ENCODE measurements at regions not wholly inside any gene's neighbourhood (a gene's known extent, or its start where the extent isn't known, plus 50 kb on each side); places are given as distances from the start of the nearest gene placed in this dataset.

GRCh38 chr11:112565551-112565950 lies 304.9 kb upstream of the PLET1 start:
- no peak overlapping the region for H3K4me3 ChIP-seq
- no peaks in the 10 kb centered on the region for H3K36me3 ChIP-seq
- no peak overlapping the region for H3K27ac ChIP-seq
- intact Hi-C loops (cut with DNase I; ENCODE audit: low total_unique reads), result no loop called here
- H3K4me1 ChIP-seq, result peaks cover 0 to 4% of the 10 kb centered on the region in 2 donors
- no peaks in the 10 kb centered on the region for H3K9me3 ChIP-seq
- DNase-seq, result no peak
- TF ChIP-seq POLR2A (IDR thresholded peaks at IDR 0.05) (no peak), CTCF (IDR thresholded peaks at IDR 0.05) (no peak)
- H3K27me3 ChIP-seq, result no peaks in the 10 kb centered on the region

GRCh38 chr11:112566124-112566523 lies 305.5 kb upstream of the PLET1 start:
- Histone ChIP-seq H3K9me3 (no peaks in the 10 kb centered on the region), H3K36me3 (no peaks in the 10 kb centered on the region), H3K27ac (no peak overlapping the region), H3K27me3 (no peaks in the 10 kb centered on the region), H3K4me3 (no peak overlapping the region), H3K4me1 (peaks cover 0 to 4% of the 10 kb centered on the region in 2 donors)
- TF ChIP-seq CTCF (IDR thresholded peaks at IDR 0.05), result no peak
- no peak for TF ChIP-seq POLR2A (IDR thresholded peaks at IDR 0.05)
- DNase-seq, result no peak
- intact Hi-C loops (cut with DNase I; ENCODE audit: low total_unique reads), result no loop called here

GRCh38 chr11:112570333-112570732 lies 309.7 kb upstream of the PLET1 start:
- H3K4me3 ChIP-seq, result no peak overlapping the region
- intact Hi-C loops (cut with DNase I; ENCODE audit: low total_unique reads), result no loop called here
- no peak for DNase-seq

GRCh38 chr11:112579282-112579681 lies 318.6 kb upstream of the PLET1 start:
- Histone ChIP-seq H3K27ac (no peak overlapping the region), H3K4me3 (no peak overlapping the region), H3K27me3 (no peaks in the 10 kb centered on the region), H3K4me1 (no peaks in the 10 kb centered on the region), H3K36me3 (no peaks in the 10 kb centered on the region), H3K9me3 (no peaks in the 10 kb centered on the region)
- TF ChIP-seq POLR2A (IDR thresholded peaks at IDR 0.05), result no peak
- no peak for TF ChIP-seq CTCF (IDR thresholded peaks at IDR 0.05)
- DNase-seq, result no peak
- intact Hi-C loops (cut with DNase I; ENCODE audit: low total_unique reads), result no loop called here

More at GRCh38 chr11:112570333-112570732, 309.7 kb upstream of the PLET1 start:
- Histone ChIP-seq H3K4me1 (no peaks in the 10 kb centered on the region), H3K27me3 (no peaks in the 10 kb centered on the region), H3K27ac (no peak overlapping the region), H3K9me3 (no peaks in the 10 kb centered on the region), H3K36me3 (no peaks in the 10 kb centered on the region)
- TF ChIP-seq POLR2A (IDR thresholded peaks at IDR 0.05) (no peak), CTCF (IDR thresholded peaks at IDR 0.05) (no peak)

GRCh38 chr11:112580864-112581263 lies 320.2 kb upstream of the PLET1 start:
- intact Hi-C loops (cut with DNase I; ENCODE audit: low total_unique reads), result loop anchor here (10.0 kb wide), 1 partner anchor 704 kb away; no protein-coding TSS in a partner anchor
- DNase-seq, result no peak
- TF ChIP-seq POLR2A (IDR thresholded peaks at IDR 0.05), result no peak
- no peaks in the 10 kb centered on the region for H3K36me3 ChIP-seq
- H3K27ac ChIP-seq, result no peak overlapping the region
- H3K4me3 ChIP-seq, result no peak overlapping the region
- H3K4me1 ChIP-seq, result no peaks in the 10 kb centered on the region
- no peaks in the 10 kb centered on the region for H3K9me3 ChIP-seq
- H3K27me3 ChIP-seq, result no peaks in the 10 kb centered on the region

GRCh38 chr11:112581747-112582146 lies 321.1 kb upstream of the PLET1 start:
- Histone ChIP-seq H3K27me3 (no peaks in the 10 kb centered on the region), H3K9me3 (no peaks in the 10 kb centered on the region), H3K36me3 (no peaks in the 10 kb centered on the region), H3K27ac (no peak overlapping the region), H3K4me1 (no peaks in the 10 kb centered on the region), H3K4me3 (no peak overlapping the region)
- intact Hi-C loops (cut with DNase I; ENCODE audit: low total_unique reads), result loop anchor here (10.0 kb wide), 1 partner anchor 703 kb away; no protein-coding TSS in a partner anchor
- no peak for DNase-seq
- TF ChIP-seq POLR2A (IDR thresholded peaks at IDR 0.05), result no peak
- no peak for TF ChIP-seq CTCF (IDR thresholded peaks at IDR 0.05)
